H1 (cell line): ENCODE measurements at regions not wholly inside any gene's neighbourhood (a gene's known extent, or its start where the extent isn't known, plus 50 kb on each side); places are given as distances from the start of the nearest gene placed in this dataset.

Experiments
- GABPA ChIP-seq: IDR thresholded peaks from 2 replicates; pipeline ENCODE4 v1.6.1; 2011; ENCODE audit warnings: mild to moderate bottlenecking, low read length, moderate library complexity, borderline replicate concordance; ENCODE audit not compliant: insufficient read depth
- MAFK ChIP-seq: IDR thresholded peaks from 2 replicates; pipeline ENCODE4 v1.6.1; 2012; ENCODE audit warnings: low read depth, mild to moderate bottlenecking, improper control_type of control experiment, low read length
- SUZ12 ChIP-seq: fragments of 200-600 bp; sonication (generic); IDR thresholded peaks from 2 replicates; pipeline ENCODE4 v1.6.1; 2012; ENCODE audit warnings: mild to moderate bottlenecking, inconsistent platforms, low read length, moderate library complexity, mixed read lengths
- TBP ChIP-seq: IDR thresholded peaks from 2 replicates; pipeline ENCODE4 v1.6.1; 2011; ENCODE audit warnings: low read depth, low read length, improper control_type of control experiment
- ZNF274 ChIP-seq: IDR thresholded peaks from 2 replicates; pipeline ENCODE4 v1.7.0; 2012; ENCODE audit warnings: low read length, borderline replicate concordance; ENCODE audit errors: extremely low read depth
- TF ChIP-seq, protein P1 (sequence below): IDR thresholded peaks from 2 replicates; pipeline ENCODE4 v1.6.1; 2011; ENCODE audit warnings: low read depth, mild to moderate bottlenecking, low read length; ENCODE audit not compliant: insufficient read depth
- TF ChIP-seq, protein P2 (sequence below), 3 experiments: IDR thresholded peaks; 1 replicate in 2 of 3; 2 replicates in 1 of 3; pipeline versions ENCODE4 v1.5.1 to v1.6.1; 2011; ENCODE audit warnings: low read length in 3 of 3, mild to moderate bottlenecking in 3 of 3, inconsistent platforms in 2 of 3, low read depth in 1 of 3, moderate library complexity in 1 of 3; ENCODE audit not compliant: insufficient read depth in 1 of 3; ENCODE audit errors: control extremely low read depth in 1 of 3

DNA sequence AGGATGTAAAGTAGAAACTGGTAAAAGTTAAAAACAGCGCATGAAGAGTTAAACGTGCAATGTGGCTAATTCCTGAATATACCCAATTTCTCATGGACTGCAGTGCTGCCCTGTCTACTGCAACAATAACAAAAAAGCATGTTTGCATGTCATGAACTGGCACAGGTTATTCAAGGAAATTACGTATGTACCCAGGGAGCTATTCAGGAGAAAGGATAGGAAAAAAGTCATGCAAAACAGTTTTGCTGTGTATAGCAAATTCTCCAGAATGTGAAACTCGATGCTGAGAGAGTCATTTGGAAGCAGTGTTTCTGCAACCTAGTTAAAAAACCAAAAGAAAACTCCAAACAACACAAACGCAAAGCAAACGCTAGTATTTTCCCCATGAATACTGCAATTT lies 381.5 kb upstream of the PRKX start (continued):
- TF ChIP-seq, protein P1, sequence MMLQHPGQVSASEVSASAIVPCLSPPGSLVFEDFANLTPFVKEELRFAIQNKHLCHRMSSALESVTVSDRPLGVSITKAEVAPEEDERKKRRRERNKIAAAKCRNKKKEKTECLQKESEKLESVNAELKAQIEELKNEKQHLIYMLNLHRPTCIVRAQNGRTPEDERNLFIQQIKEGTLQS = no peak
- no peak for TF ChIP-seq ZNF274
- TF ChIP-seq, protein P2, sequence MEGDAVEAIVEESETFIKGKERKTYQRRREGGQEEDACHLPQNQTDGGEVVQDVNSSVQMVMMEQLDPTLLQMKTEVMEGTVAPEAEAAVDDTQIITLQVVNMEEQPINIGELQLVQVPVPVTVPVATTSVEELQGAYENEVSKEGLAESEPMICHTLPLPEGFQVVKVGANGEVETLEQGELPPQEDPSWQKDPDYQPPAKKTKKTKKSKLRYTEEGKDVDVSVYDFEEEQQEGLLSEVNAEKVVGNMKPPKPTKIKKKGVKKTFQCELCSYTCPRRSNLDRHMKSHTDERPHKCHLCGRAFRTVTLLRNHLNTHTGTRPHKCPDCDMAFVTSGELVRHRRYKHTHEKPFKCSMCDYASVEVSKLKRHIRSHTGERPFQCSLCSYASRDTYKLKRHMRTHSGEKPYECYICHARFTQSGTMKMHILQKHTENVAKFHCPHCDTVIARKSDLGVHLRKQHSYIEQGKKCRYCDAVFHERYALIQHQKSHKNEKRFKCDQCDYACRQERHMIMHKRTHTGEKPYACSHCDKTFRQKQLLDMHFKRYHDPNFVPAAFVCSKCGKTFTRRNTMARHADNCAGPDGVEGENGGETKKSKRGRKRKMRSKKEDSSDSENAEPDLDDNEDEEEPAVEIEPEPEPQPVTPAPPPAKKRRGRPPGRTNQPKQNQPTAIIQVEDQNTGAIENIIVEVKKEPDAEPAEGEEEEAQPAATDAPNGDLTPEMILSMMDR (IDR thresholded peaks at IDR 0.05; ENCODE audit: control extremely low read depth in 1 of 3, insufficient read depth in 1 of 3, low read depth in 1 of 3, low read length in 3 of 3) = no peak
- no peak for TF ChIP-seq SUZ12
- no peak for TF ChIP-seq MAFK
- TF ChIP-seq GABPA = no peak
- no peak for TF ChIP-seq TBP
